HG03060 (cell line): ENCODE measurements at regions not wholly inside any gene's neighbourhood (a gene's known extent, or its start where the extent isn't known, plus 50 kb on each side); places are given as distances from the start of the nearest gene placed in this dataset.
"Not testable (repeated sequence)": the region's sequence is repeated elsewhere in the genome, so short reads cannot be mapped to it uniquely, and the experiment has no call there.

Experiments
- ATAC-seq: cut with Tn5 transposase; IDR thresholded peaks from one replicate; pipeline ENCODE4 v1.9.1; 2021; ENCODE audit warnings: low read depth, moderate number of reproducible peaks; ENCODE audit not compliant: unreplicated experiment

DNA sequence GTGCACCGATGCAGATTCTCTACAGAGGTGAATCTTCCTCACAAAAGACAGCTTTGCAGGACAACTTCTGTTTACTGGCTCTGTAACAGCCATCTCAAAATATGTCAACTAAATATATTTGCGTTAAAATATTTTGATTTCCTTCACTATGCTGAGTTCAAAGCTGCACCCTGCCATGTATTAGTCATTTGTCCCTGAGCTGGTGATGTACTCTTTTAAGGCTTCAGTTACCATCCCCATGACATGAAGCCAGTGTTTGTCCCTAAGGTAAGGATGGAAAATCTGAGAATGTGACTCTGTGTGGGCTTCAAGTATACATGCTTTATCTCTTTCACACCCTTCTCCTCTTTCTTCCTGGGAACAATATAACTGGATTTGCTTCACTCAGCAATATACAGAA is 70.2 kb upstream of the BTG3 start:
- no peak for ATAC-seq

DNA sequence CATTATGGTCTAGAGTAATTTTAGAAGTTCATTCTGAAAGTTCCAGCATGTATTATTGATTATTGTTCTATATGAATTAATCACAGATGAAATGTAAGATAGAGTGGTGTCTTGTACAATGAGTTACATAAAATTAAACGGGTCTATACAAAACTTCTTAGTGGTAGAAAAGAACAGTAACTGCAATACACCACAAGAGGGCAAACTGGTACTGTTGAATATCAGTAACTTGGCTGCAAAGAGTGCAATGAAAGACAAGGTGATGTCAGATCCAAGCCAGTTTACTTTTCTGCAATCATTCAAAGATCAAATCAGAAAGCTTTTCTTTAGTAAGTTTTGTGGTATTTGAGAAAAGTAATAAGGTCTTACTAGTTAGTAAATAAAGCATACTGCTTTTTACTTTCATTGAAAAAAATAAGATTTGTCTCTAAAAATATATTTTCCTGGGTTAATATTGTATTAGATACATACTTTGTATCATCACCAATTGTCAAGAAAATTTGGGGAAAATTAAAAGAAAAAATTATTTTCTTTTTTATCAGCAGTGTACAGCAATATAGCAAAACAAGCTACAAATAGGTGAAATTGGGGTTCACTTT is 66.4 kb upstream of the BTG3 start:
- no peak for ATAC-seq

DNA sequence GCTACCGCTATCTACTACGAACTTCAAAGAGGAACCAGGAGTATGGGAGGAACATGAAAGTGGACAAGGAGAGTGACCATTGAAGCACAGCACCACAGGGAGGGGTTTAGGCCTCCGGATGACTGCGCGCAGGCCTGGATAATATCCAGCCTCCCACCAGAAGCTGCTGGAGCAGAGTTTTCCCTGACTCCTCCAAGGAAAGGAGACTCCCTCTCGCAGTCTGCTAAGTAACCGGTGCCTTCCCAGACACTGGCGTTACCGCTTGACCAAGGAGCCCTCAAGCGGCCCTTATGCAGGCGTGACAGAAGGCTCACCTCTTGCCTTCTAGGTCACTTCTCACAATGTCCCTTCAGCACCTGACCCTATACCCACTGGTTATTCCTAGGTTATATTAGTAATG is 64.2 kb upstream of the BTG3 start:
- ATAC-seq: not testable (repeated sequence)

DNA sequence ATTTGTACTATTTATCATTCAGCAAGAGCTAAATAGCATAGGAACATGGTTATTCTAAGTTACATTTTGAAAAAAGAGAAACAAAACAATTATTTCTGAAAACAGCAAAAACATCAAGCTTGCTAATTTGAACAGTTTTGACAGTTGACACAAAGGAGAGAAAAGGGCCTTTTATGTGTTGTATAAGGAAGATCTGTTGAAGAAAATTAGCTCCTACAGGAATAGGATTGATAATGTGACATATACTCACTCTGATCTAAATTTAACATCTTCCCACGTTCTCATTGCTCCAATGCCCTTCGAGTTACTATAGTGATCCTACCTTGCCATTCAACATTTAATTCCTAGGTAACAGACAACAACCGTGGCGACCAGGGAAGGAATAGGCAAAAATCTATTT is 61.4 kb upstream of the BTG3 start:
- no peak for ATAC-seq

DNA sequence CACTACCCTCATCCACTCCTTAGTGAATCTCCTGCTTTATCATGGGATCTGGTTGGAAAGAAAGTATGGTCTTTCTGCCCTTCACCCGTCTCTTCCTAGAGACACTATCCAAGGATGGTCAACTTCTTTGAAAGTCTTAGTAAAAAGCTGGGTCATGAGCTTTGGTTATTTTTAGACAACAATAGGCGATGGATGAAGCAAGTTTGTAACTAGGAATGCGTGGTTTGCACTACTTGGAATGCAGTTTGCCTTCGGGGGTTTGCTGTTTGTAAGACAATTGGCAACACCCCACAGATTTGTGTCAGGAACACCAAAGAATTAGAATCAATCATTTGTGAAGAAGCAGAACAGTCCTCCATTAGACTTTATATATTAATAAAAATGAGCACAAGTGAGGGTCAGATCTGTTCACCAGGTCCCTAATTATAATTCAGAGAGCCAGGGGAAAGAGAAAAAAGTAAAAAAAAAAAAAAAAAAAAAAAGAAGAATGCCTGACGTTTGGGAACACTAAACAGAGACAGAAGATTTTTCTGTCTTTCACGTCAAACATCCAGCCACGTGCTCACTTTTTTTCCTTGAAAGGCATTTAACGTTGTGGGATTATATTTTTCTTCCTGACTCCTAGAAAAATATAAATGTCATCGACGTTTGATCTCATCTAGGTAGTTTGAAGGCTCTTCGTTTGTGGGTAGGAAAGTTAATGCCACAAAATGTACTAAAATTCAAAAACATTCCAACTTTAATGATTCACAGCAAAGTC is 60.7 kb upstream of the BTG3 start:
- ATAC-seq: no peak

DNA sequence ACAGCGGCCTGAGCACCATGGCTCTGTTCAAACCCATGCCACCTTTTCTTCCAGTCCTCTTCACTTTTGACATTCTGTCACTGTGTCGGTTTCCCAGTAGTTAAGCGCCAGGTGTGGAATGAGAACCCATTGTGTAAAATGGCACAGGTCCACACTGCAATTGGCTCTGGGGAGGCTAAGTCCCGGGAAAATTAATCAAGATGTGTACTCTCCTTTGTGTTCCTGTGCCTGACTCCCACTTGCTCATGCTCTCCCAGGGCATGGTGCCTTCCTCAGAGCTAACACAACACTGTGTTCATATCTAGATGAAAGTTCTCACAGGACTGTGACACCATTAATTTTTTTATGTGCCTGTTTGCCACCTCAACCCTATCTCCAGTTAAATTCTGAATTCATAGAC is 59.0 kb upstream of the BTG3 start:
- ATAC-seq: no peak

DNA sequence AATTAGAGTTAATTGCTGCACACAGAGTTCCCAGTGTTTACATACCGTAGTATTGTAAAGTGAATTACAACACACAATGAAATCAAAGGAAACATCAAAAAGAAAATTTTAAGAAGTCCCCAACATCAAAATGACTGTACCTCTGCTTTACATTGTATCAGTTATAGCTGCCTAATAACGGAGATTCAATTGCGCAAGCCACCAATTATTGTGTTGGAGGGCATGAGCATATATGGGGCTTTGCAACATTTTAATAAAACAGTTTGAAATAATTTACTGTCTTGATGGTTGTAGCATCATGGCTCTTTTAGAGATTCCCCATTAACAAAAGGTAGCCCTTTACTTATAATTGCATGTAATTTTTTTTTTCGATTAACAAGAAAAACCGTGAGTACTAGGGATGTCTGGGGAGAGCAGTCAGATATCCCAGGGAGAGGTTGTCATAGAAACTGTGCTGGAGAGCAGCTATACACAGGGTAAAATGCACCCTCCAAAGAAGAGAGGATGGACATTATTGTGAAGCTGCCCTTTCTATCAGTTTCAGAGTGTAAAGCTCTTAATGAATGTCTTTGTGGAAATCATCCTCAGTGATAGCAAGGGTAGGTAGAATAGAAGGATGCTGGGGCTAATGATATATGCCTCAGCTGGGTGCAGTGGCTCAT is 55.9 kb upstream of the BTG3 start:
- no peak for ATAC-seq

DNA sequence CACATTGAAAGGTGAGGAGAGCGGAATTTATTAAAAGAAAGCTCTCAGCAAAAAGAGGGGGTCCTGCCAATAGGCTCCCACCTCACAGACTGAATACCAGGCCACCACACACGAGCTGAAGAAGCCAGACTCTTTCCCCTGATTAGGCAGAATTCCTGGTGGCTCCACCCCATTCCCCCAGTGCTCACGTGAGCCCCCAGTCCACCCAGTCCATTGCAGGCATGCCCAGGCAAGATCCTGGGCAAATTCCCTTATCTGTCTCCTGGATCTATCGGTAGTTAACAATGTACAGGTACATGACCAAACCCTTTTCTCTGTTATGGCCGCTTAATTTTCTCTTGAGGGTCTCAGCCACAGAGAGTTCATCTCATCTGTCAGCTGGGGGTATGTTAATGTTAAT is 54.6 kb upstream of the BTG3 start:
- ATAC-seq: no peak
